ENCODE measurements at regions not wholly inside any gene's neighbourhood (a gene's known extent, or its start where the extent isn't known, plus 50 kb on each side); places are given as distances from the start of the nearest gene placed in this dataset.

DNA sequence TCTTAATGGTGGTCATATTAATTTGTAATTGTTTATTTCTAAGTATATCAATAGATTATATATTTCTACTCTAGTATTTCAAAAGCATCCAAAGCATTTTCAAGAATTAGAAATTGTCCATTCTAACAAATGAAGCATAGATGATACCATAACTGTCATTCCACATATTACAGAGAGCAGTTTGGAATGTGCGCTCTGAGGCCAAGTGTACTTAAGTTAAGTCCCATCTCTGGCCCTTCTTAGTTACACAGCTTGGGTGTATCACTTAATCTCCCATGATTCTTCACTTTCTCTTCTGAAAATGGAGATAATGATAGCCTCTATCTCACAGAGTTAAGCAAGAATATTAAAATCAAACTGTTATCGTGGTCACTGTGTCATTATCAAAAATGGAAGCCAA is 281.1 kb downstream of the MRPL39 start:
- DNase-seq = no peak

- no peak for DNase-seq
Measured at GRCh38 chr21:25324666-25325065, 282.6 kb downstream of the MRPL39 start.

DNA sequence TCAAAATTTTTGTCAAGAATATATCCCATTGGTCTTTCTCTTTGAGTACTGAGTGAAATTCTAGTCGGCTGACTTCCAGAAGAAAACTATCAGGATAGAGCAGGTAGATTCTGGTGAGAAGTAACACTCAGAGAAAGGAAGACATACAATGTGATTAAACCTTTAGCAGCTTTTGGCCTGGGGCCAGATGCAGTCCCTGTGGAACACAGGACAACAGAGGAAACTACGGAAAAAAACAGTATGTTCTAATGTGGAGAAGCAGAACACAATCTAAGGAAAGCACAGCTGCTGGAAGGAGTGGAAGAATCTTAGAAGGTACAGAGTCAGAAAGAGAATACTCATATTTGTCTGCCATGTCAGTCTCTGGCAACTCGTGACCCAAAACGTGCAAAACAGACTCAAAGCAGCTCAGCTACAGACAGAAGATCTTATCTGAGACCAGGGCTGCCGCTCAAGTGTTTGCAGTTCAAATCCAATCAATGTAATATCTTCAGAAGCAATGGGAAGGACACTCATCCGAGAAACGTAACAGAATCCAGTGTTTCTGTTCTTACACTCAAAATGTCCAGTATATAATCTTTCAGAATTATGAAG is 283.8 kb downstream of the MRPL39 start:
- no peak for DNase-seq

DNA sequence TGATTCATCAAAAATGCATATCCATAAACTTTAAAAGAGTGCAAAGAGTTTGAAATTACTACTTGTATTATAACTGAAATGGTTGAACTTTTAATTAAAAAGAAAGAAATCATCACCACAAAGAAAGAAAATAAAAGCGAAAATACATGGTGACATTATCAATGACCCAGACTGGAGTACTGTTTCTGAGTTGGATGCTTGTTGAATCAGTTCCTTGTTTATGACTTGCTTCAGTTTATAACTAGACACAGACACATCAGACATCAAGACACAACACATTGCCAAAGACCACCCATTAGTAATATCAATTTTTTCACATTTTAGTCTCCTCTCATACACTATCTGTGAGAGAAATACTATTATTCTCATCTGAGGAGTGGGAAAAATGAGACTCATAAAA is 293.0 kb downstream of the MRPL39 start:
- DNase-seq = no peak

- DNase-seq = no peak
Measured at GRCh38 chr21:25313829-25314228, 293.5 kb downstream of the MRPL39 start.

GRCh38 chr21:25307489-25307888 is 299.8 kb downstream of the MRPL39 start:
- DNase-seq = no peak

DNA sequence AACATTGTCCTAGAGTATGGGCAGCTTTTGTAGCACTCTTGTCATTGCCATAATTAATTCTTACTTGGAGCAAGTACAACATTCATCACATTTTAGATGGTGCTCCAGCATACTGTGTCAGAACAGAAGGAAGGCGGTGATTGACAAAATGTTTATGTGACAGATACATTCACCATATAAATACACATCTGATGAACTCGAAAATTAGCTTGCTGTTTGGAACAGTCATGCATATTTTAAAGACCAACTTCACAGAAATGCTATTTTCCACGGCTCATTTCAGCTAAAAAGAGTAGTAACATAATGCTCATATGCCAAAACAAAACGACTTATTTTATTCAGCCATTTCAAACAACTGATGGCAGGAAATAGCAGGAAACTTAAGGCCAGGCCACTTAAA is 302.7 kb downstream of the MRPL39 start:
- no peak for DNase-seq

- no peak for DNase-seq
Measured at GRCh38 chr21:25300632-25301031, 306.6 kb downstream of the MRPL39 start.

DNA sequence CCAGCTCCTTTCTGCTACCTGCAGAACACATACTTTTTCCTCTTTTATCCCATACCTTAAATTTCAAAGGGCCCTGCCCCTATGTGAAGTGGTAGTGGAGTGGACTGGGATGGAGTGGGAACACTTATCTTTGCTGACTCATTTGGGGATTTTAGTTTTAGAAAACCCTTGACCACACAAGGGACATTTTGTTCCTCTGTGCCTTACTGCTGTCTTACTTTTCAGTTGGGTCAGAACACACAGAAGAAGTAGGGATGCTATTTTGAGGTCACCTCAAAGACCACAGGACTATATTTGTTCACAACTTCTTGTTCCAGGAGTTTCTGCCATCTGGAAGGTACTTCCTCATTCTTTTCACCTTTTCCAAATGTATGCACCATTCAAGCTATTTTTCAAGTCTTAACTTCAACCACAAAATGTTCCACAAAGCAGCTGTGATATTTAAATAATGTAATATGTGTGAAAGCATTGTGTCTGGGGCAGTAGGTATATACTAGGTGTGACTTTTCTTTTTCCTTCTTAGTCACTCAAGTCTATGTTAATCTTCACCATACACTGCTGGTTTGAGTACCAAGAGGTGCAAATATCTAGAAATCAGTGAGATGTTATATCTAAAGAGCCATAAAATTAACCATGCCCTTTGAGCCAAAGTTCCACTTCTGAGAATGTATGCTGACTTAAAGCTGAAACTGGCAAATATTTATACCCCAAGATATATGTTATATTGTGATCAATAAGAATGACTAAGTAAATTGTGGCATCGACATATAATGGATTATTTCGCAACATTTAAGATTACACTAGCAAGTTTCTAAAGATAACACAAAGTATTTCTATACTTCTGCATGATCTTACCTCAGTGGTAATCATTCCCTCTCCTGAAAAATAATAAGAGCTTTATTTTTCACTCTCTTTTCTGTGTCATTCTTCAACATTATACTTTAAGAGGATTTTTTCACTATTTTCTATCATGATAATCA is 308.5 kb downstream of the MRPL39 start:
- no peak for DNase-seq

- DNase-seq = no peak
Measured at GRCh38 chr21:25297117-25297516, 310.2 kb downstream of the MRPL39 start.

GRCh38 chr21:25296252-25296651 is 311.0 kb downstream of the MRPL39 start:
- DNase-seq = no peak

DNA sequence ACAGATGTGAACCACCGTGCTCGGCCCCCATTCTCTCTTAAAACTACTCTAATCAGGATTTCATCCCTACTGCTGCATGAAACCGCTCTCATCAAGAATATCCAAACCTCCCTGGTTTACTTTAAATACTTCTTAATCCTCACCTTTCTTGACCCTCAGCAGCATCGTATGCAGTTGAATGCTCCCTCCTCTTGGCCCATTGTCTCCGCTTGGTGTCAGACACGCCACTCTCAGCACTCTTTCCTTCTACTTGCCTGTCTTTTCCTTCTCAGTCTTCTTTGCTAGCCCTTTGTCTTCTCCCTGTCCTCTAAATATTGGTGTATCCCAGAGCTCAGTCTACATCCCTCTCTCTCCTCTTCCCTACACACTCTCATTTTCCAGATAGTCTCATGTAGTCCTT is 314.9 kb downstream of the MRPL39 start:
- DNase-seq = no peak

DNA sequence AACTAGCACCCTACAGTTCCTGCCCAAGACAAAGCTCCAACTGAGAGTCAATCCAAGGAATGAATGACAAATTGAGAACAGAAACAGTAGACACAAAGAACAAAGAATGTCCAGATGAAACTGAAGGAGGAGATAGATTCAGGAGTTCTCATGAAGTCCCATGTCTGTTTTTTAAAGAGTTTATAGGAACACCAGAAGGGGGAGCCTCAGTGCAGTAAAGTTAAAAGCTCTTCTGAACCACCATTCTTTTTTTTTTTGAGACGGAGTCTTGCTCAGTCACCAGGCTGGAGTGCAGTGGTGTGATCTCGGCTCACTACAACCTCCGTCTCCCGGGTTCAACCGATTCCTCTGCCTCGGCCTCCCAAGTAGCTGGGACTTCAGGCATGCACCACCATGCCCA is 323.6 kb downstream of the MRPL39 start:
- DNase-seq = no peak

GRCh38 chr21:25281134-25281533 is 326.1 kb downstream of the MRPL39 start:
- DNase-seq = no peak

- no peak for DNase-seq
Measured at GRCh38 chr21:25280061-25280460, 327.2 kb downstream of the MRPL39 start.

GRCh38 chr21:25273959-25274358 is 333.3 kb downstream of the MRPL39 start:
- DNase-seq = no peak

GRCh38 chr21:25254491-25255174 is 352.6 kb downstream of the MRPL39 start:
- no peak for DNase-seq

GRCh38 chr21:25246546-25246945 is 360.7 kb downstream of the MRPL39 start:
- DNase-seq = no peak

- DNase-seq = no peak
Measured at GRCh38 chr21:25244735-25245134, 362.5 kb downstream of the MRPL39 start.

- no peak for DNase-seq
Measured at GRCh38 chr21:25243808-25244207, 363.5 kb downstream of the MRPL39 start.

DNA sequence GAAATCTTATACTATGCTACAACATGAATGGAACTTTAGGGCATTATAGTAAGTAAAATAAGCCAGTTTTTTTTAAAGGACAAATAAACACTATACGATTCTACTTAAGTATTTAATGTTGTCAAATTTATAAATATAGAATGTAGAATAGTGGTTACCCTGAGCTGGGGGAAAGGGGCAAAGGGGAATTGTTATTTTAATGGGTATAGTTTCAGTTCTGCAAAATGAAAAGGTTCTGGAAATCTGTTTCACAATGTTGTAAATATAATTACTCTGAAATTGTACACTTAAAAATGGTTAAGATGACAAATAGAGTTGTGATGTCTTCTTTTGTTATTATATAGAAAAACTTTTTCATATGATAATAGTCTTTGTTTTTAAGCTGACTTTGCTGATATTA is 366.3 kb downstream of the MRPL39 start:
- no peak for DNase-seq

DNA sequence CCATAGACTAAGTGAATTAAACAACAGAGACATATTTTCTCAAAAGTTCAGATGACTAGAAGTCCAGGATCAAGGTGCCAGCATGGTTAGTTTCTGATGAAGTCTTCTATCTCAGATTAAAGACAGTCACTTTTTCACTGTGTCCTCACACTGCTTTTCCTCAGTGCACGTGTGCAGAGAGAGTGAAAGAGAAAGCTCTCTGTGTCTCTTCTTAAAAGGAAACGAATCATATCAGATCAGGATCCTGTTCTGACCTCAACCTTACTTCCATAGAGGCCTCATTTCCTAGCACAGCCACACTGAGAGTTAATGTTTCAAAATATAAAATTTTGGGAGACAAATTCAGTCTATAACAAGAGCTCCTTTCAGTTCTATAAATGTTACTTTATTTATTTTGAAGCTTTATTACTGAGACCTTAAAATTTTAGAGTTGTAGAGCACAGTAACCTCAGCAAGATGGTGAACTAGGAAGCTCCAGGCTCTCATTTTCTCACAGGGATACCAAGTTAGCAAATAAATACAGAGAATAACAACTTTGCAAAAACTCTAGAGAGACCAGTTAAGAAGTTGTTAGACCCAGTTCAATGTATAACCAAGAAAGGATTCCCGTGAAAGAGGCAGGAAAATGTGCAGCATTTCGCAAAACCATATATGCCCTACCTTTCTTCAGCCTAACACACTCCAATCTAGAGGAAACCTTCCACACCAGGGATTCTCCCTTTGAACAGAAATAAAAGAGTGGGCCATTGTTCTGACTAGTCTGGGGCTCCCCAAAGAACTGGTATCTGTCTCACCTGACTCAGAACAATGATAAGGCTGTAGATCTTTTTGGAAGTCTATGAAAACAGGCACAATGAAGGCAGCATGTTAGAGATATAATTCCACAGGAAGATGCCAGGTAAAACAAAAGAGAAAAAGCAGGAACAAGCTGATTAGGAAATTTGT is 372.2 kb downstream of the MRPL39 start:
- DNase-seq = no peak

GRCh38 chr21:25220954-25221353 is 386.3 kb downstream of the MRPL39 start:
- DNase-seq = no peak

Data from 8988T (cell line).